Dedifferentiated amniotic fluid mesenchymal stem cell (primary cell): ENCODE measurements at regions not wholly inside any gene's neighbourhood (a gene's known extent, or its start where the extent isn't known, plus 50 kb on each side); places are given as distances from the start of the nearest gene placed in this dataset.

ENCODE experiments used
- DNase-seq: peaks from one replicate; pipeline ENCODE4 v3.0.0-alpha.2; 2016; ENCODE audit errors: extremely low spot score

GRCh38 chr5:143466632-143467031 is 63.1 kb upstream of the NR3C1 start:
- no peak for DNase-seq

DNA sequence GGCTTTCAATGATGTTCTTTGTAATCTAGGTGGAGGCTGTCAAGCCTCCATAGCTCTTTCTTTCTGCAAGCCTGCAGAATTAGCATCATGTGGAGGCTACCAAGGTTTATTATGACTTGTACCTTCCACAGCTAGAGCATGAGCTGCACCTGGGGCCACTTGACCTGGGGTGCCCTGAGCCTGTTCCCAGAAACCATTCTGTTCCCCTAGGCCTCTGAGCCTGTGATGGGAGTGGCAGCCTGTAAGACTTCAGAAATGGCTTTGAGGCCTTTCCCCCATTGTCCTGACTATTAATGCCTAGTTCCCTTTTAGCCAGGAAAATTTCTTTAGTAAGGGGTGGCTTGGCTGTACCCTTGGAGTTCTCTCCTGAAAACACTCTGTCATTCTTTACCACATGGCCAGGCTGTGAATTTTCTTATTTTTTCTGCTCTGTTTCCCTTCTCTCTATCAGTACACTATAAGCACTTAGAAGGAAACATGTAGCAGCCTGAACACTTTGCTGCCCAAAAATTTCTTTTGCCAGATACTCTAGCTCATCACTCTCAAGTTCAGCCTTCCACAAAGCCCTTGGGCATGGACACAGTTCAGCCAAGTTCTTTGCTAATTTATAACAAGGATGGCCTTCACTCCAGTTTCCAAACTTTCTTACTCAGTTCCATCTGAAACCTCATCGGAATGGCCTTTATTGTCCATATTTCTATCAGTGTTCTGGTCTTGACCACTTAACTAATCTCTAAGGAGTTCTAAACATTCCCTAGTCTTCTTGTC is 61.4 kb upstream of the NR3C1 start:
- DNase-seq, result no peak

GRCh38 chr5:143462431-143462830 is 58.9 kb upstream of the NR3C1 start:
- DNase-seq, result no peak

DNA sequence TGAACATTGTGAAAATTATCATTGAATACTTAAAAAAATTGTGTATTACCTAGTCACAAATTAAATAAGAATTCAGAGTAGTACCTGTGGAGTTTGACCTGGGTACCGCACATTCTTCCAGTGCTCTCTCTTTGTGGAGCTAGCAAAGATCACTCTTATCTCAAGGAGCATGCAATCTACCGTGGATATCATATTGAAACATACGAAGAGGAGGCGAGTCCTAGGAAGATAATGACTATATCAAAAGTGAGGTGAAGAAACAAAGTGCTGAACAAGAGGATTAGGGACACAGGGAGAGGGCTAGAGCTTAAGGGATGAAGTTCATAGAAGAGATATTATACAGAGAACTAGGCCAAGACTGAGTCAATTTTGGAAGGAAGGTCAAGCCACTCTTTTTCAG is 55.9 kb upstream of the NR3C1 start:
- DNase-seq, result no peak

GRCh38 chr5:143456952-143457547 is 53.6 kb upstream of the NR3C1 start:
- DNase-seq, result no peak

DNA sequence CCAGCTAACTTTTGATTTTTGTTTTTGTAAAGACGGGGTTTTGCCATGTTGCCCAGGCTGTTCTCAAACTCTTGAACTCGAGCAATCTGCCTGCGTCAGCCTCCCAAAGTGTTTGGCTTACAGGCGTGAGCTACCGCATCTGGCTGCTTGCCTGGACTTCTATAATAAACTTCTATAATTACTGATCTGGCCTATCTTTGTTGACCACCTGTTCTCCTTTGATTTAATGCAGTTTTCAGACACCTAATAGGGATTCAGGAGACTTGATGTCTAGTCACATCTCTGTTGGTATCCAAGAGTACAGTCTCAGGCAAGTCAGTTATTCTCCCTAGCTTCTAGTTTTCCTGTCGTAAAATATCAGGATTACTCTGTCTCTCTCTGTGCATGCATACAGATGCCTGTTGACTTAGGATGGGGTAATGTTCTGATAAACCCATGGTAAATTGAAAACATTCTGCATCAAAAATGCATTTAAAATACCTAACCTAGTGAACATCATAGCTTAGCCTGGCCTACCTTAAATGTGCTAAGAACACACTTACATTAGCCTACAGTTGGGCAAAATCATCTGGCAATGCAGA is 51.5 kb upstream of the NR3C1 start:
- DNase-seq, result no peak

DNA sequence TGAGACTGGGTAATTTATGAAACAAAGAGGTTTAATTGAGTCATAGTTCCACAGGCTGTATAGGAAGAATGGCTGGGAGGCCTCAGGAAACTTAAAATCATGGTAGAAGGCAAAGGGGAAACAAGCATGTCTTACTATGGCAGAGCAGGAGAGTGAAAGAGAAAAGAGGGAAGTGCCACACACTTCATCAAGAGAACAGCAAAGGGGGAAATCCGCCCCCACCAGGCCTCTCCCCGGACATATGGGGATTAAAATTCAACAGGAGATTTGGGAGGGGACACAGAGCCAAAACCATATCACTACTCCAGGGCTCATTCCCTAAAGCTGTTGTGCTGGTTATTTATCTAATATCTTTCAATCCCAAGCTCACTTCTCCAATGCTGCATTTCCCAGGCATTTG is 50.2 kb upstream of the NR3C1 start:
- no peak for DNase-seq
